ENCODE measurements at regions not wholly inside any gene's neighbourhood (a gene's known extent, or its start where the extent isn't known, plus 50 kb on each side); places are given as distances from the start of the nearest gene placed in this dataset.

DNA sequence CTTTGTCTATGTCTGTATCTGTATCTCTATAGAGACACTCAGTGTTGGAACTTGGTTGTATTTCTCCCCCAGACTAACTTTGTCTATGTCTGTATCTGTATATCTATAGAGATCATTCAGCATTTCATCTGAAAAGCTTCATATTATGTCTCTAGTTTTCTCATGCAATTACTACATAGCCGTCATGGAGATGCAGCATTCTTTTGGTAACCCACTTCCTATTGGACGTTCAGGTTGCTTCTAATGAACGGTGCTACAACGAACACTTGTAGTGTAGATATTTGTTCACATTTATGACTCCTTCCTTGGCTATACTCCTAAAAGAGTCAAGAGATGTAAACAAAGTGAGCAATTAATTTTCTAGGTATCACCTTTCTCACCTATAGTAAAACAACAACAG lies 81.5 kb upstream of the KCNA1 start:
- Histone ChIP-seq H3K27me3 (replicated peaks; ENCODE audit: insufficient read depth, low read depth, low read length, poor library complexity) (peaks cover 88% of the 10 kb centered on the region), H3K4me3 (ENCODE audit: low read depth, low read length, poor library complexity, severe bottlenecking) (no peak overlapping the region), H3K27ac (ENCODE audit: low read depth, low read length, poor library complexity, severe bottlenecking) (no peak overlapping the region), H3K36me3 (ENCODE audit: insufficient read depth, low read length, poor library complexity, severe bottlenecking) (no peaks in the 10 kb centered on the region), H3K4me1 (ENCODE audit: insufficient read depth, low read length, poor library complexity, severe bottlenecking) (no peaks in the 10 kb centered on the region), H3K9me3 (ENCODE audit: low read depth, low read length, poor library complexity, severe bottlenecking) (no peaks in the 10 kb centered on the region)
- CTCF ChIA-PET: no interaction called here
- intact Hi-C loops (cut with micrococcal nuclease; ENCODE audit: unreplicated experiment): no loop called here
- no peak for DNase-seq (ENCODE audit: low spot score)
- no TSS peak for BruUV-seq (replicated peaks)
- POLR2A ChIA-PET (ENCODE audit: low non-redundant PET): no interaction called here
- TF ChIP-seq, protein P1, sequence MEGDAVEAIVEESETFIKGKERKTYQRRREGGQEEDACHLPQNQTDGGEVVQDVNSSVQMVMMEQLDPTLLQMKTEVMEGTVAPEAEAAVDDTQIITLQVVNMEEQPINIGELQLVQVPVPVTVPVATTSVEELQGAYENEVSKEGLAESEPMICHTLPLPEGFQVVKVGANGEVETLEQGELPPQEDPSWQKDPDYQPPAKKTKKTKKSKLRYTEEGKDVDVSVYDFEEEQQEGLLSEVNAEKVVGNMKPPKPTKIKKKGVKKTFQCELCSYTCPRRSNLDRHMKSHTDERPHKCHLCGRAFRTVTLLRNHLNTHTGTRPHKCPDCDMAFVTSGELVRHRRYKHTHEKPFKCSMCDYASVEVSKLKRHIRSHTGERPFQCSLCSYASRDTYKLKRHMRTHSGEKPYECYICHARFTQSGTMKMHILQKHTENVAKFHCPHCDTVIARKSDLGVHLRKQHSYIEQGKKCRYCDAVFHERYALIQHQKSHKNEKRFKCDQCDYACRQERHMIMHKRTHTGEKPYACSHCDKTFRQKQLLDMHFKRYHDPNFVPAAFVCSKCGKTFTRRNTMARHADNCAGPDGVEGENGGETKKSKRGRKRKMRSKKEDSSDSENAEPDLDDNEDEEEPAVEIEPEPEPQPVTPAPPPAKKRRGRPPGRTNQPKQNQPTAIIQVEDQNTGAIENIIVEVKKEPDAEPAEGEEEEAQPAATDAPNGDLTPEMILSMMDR (conservative IDR thresholded peaks at IDR 0.05; ENCODE audit: low read depth, low read length): no peak
- no peak for TF ChIP-seq EZH2 (IDR thresholded peaks at IDR 0.05; ENCODE audit: borderline replicate concordance, low read depth, low read length, poor library complexity, severe bottlenecking)

DNA sequence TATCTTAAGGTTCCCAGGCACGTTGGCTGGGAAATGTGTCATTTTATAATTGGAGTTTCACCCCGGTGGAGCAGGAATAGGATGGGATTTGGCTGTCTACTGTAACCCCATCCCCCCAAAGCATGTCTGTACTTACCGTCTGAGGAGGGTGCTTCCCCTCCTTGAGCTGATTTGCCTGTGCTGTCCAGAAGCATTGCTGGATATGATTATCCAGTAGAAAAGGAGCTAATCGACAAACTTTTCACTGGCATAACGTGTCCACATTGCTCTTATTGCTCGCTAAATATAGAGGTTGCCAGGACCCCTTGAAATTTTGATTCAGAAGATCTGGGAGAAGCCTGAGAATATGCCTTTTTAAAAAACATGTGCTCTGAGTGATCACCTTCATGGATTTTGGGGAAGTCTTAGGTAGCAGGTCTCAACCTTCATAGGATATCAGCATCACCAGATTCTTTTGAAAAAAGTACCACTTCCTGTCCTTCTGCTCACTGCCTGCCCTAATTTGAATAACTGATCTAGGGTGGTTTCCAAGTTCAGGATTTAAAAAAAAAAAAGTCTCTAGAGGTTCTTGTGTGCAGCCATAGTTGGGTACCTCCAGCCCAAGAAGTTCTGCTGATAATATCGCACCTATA lies 80.4 kb upstream of the KCNA1 start:
- peaks cover 85% of the 10 kb centered on the region for H3K27me3 ChIP-seq (replicated peaks; ENCODE audit: insufficient read depth, low read depth, low read length, poor library complexity)
- ChIA-PET POLR2A (ENCODE audit: low non-redundant PET) (no interaction called here), CTCF (no interaction called here)
- H3K27ac ChIP-seq (ENCODE audit: low read depth, low read length, poor library complexity, severe bottlenecking): no peak overlapping the region
- intact Hi-C loops (cut with micrococcal nuclease; ENCODE audit: unreplicated experiment): no loop called here
- H3K36me3 ChIP-seq (ENCODE audit: insufficient read depth, low read length, poor library complexity, severe bottlenecking): no peaks in the 10 kb centered on the region
- H3K4me3 ChIP-seq (ENCODE audit: low read depth, low read length, poor library complexity, severe bottlenecking): no peak overlapping the region
- no peaks in the 10 kb centered on the region for H3K9me3 ChIP-seq (ENCODE audit: low read depth, low read length, poor library complexity, severe bottlenecking)
- no TSS peak for BruUV-seq (replicated peaks)
- no peaks in the 10 kb centered on the region for H3K4me1 ChIP-seq (ENCODE audit: insufficient read depth, low read length, poor library complexity, severe bottlenecking)
- DNase-seq (ENCODE audit: low spot score): no peak
- TF ChIP-seq EZH2 (IDR thresholded peaks at IDR 0.05; ENCODE audit: borderline replicate concordance, low read depth, low read length, poor library complexity, severe bottlenecking): no peak
- TF ChIP-seq, protein P1 (conservative IDR thresholded peaks at IDR 0.05; ENCODE audit: low read depth, low read length): no peak

DNA sequence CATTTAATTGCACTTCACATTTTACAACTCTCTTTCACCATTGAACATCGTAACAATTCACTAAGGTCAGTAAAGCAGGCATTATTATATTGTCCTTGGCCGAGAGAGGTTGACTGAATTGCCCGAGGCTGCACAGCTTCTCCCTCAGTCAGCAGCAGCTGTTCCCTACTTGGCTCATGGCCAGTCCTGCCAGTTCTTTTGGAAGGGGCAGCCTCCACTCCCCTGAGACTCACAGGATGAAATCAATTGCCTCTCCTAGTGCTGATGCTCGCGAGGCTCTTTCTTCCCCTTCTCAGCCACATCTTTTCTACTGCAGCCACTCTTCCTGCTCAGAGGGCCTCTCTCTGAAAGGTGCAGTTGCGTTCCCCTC lies 79.9 kb upstream of the KCNA1 start:
- Histone ChIP-seq H3K4me3 (ENCODE audit: low read depth, low read length, poor library complexity, severe bottlenecking) (no peak overlapping the region), H3K36me3 (ENCODE audit: insufficient read depth, low read length, poor library complexity, severe bottlenecking) (no peaks in the 10 kb centered on the region), H3K27me3 (replicated peaks; ENCODE audit: insufficient read depth, low read depth, low read length, poor library complexity) (peaks cover 85% of the 10 kb centered on the region), H3K9me3 (ENCODE audit: low read depth, low read length, poor library complexity, severe bottlenecking) (no peaks in the 10 kb centered on the region), H3K4me1 (ENCODE audit: insufficient read depth, low read length, poor library complexity, severe bottlenecking) (no peaks in the 10 kb centered on the region), H3K27ac (ENCODE audit: low read depth, low read length, poor library complexity, severe bottlenecking) (no peak overlapping the region)
- BruUV-seq (replicated peaks): no TSS peak
- CTCF ChIA-PET: no interaction called here
- peak; percentile 23 for DNase-seq (ENCODE audit: low spot score)
- no peak for TF ChIP-seq EZH2 (IDR thresholded peaks at IDR 0.05; ENCODE audit: borderline replicate concordance, low read depth, low read length, poor library complexity, severe bottlenecking)
- TF ChIP-seq, protein P1 (conservative IDR thresholded peaks at IDR 0.05; ENCODE audit: low read depth, low read length): no peak
- POLR2A ChIA-PET (ENCODE audit: low non-redundant PET): no interaction called here
- intact Hi-C loops (cut with micrococcal nuclease; ENCODE audit: unreplicated experiment): no loop called here

Data from A673 (cell line).